Occipital lobe (tissue), 1 donor: ENCODE measurements at regions not wholly inside any gene's neighbourhood (a gene's known extent, or its start where the extent isn't known, plus 50 kb on each side); places are given as distances from the start of the nearest gene placed in this dataset.
"Not testable (repeated sequence)": the region's sequence is repeated elsewhere in the genome, so short reads cannot be mapped to it uniquely, and the experiment has no call there.

Experiments used
- DNase-seq: peaks from one replicate; lab custom pipeline; 2025; lab: John Stamatoyannopoulos, UW

GRCh38 chr20:19868441-19868840 lies 110.4 kb downstream of the RIN2 start:
- DNase-seq, result no peak

- no peak for DNase-seq
Observed at GRCh38 chr20:19872001-19872400, 113.9 kb downstream of the RIN2 start.

GRCh38 chr20:19874040-19874727 lies 116.1 kb downstream of the RIN2 start:
- DNase-seq, result no peak

GRCh38 chr20:19875376-19876221 lies 117.5 kb downstream of the RIN2 start:
- no peak for DNase-seq

GRCh38 chr20:19876828-19877460 lies 118.9 kb downstream of the RIN2 start:
- no peak for DNase-seq

GRCh38 chr20:19879874-19880255 lies 121.8 kb downstream of the RIN2 start:
- DNase-seq, result not testable (repeated sequence)

GRCh38 chr20:19880256-19881079 lies 122.4 kb downstream of the RIN2 start:
- DNase-seq, result no peak

GRCh38 chr20:19881080-19881840 lies 123.2 kb downstream of the RIN2 start:
- no peak for DNase-seq

- DNase-seq, result no peak
Observed at GRCh38 chr20:19881990-19882389, 123.9 kb downstream of the RIN2 start.

- no peak for DNase-seq
Observed at GRCh38 chr20:19882446-19882845, 124.4 kb downstream of the RIN2 start.

- DNase-seq, result no peak
Observed at GRCh38 chr20:19883501-19883900, 125.4 kb downstream of the RIN2 start.

GRCh38 chr20:19885594-19885938 lies 127.5 kb downstream of the RIN2 start:
- no peak for DNase-seq

GRCh38 chr20:19885939-19886660 lies 128.0 kb downstream of the RIN2 start:
- DNase-seq, result peak; percentile 11

GRCh38 chr20:19886661-19887288 lies 128.7 kb downstream of the RIN2 start:
- DNase-seq, result no peak

- DNase-seq, result no peak
Observed at GRCh38 chr20:19887556-19888268, 129.4 kb upstream of the NAA20 start.

- DNase-seq, result peak; percentile 2
Observed at GRCh38 chr20:19888269-19888671, 128.9 kb upstream of the NAA20 start.

GRCh38 chr20:19889011-19889953 lies 127.9 kb upstream of the NAA20 start:
- DNase-seq, result peak; percentile 14
